H1 (cell line): ENCODE measurements at regions not wholly inside any gene's neighbourhood (a gene's known extent, or its start where the extent isn't known, plus 50 kb on each side); places are given as distances from the start of the nearest gene placed in this dataset.

Source experiments
- HDAC6 ChIP-seq: IDR thresholded peaks from one replicate; pipeline ENCODE4 v1.7.1; 2012; ENCODE audit warnings: low read depth, mild to moderate bottlenecking, inconsistent platforms, low read length, moderate library complexity
- USF2 ChIP-seq: IDR thresholded peaks from 2 replicates; pipeline ENCODE4 v1.6.1; 2011; ENCODE audit warnings: low read length, improper control_type of control experiment

DNA sequence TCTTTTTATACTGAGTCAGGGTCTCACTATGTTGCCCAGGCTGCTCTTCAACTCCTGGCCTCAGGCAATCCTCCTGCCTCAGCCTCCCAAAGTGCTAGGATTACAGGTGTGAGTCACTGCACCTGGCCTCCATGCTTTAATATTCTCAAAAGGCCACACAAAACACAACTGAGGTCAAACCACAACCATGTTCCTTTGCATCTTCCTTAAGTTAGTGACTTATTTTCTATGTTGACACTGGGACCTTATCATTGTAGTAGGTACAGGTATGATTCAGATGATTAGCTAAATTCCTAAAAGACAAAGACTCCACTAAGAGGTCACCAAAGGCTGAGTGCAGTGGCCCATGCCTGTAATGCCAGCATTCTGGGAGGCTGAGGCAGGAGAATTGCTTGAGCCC is 131.9 kb upstream of the ATP1B1 start (continued):
- no peak for TF ChIP-seq HDAC6
- TF ChIP-seq USF2: no peak
- TF ChIP-seq, all 59 proteins: peak for 0
